HG03442 (cell line): ENCODE measurements at regions not wholly inside any gene's neighbourhood (a gene's known extent, or its start where the extent isn't known, plus 50 kb on each side); places are given as distances from the start of the nearest gene placed in this dataset.

Experiments
- ATAC-seq: cut with Tn5 transposase; IDR thresholded peaks from one replicate; pipeline ENCODE4 v1.9.1; 2021; ENCODE audit warnings: mild to moderate bottlenecking, moderate library complexity; ENCODE audit not compliant: unreplicated experiment

DNA sequence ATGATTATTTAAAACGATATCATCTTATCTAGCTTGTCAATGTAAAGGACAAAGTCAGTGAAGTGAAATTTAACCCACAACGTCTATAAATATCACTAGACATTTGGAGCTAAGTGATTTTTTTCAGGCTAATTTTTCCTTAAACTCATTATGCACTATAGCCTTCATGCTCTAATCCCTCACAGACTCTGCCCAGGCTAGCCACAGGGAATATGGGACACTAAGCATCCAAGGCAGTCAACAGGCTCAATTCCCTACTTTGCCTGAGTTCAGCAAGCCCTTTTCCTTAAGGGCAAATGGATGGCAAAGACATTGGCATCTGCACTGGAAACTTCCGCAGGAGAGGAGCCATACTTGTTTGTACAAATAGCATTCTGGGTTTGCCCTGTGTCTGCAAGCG is 577.0 kb downstream of the LMO4 start:
- ATAC-seq: no peak

- ATAC-seq: no peak
Measured at GRCh38 chr1:87906078-87906477, 577.4 kb downstream of the LMO4 start.

GRCh38 chr1:87913361-87913760 is 584.7 kb downstream of the LMO4 start:
- ATAC-seq: no peak

DNA sequence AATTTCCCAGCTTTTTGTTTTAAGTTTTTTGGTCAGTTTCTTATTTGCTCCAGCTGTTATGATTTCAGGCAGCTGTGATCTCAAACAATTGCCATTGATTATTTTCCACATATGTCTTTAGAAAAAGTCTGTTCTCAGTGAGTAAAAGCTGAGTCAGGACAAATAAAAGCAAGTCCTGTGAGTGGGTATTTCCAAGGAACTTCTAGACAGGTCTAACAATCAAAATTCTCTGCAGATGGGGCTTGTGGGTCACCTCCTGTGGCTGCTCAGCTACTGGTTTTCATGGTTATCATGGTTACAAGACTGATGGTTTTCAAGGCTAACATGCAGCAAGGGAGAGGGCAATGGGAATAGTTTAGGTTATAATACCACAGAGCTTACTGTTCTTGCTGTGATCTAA is 585.7 kb downstream of the LMO4 start:
- ATAC-seq: no peak

- no peak for ATAC-seq
Measured at GRCh38 chr1:87915771-87916170, 587.1 kb downstream of the LMO4 start.

GRCh38 chr1:87916965-87917364 is 588.3 kb downstream of the LMO4 start:
- no peak for ATAC-seq

GRCh38 chr1:87918398-87918797 is 589.7 kb downstream of the LMO4 start:
- no peak for ATAC-seq

GRCh38 chr1:87922885-87923284 is 594.2 kb downstream of the LMO4 start:
- ATAC-seq: no peak

- no peak for ATAC-seq
Measured at GRCh38 chr1:87926131-87926830, 597.6 kb downstream of the LMO4 start.

DNA sequence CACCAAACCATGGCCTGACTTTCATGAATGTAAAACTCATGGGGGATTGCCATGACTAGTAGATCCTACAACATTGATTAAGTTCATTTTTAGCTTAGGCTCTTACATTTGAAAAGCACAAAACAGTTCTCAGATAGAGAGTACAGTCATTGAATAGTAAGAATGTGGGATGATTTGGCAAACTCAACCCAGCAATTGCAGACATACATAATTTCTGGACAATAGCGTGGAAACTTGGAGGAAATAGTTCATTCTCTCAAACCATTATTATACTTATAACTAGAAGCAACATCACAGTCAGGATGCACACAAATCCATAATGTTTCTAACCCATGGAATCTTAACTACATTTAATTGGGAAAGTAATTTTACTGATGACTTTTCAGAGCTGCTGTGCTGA is 598.2 kb downstream of the LMO4 start:
- ATAC-seq: no peak

GRCh38 chr1:87927391-87928280 is 599.0 kb downstream of the LMO4 start:
- no peak for ATAC-seq

GRCh38 chr1:87928623-87929022 is 599.9 kb downstream of the LMO4 start:
- no peak for ATAC-seq

DNA sequence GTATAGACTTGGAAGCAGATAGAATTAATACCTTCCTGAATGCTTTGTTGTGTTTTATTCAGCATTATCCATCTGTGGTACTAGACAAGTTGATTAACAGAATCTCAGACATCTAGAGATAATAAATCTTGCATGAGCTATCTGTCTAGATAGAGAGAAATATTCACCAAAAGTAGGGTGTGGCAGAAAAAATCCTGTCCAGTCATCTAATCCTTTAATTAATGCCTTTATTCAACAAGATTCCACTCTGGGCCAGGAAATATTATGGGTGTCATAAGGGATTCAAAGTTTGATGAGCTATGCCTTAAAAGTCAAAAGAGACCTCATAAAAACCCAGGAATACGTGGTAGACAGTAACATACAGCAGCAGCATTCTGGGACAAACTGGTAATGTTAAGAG is 601.2 kb downstream of the LMO4 start:
- ATAC-seq: no peak

GRCh38 chr1:87930796-87931195 is 602.1 kb downstream of the LMO4 start:
- ATAC-seq: no peak

DNA sequence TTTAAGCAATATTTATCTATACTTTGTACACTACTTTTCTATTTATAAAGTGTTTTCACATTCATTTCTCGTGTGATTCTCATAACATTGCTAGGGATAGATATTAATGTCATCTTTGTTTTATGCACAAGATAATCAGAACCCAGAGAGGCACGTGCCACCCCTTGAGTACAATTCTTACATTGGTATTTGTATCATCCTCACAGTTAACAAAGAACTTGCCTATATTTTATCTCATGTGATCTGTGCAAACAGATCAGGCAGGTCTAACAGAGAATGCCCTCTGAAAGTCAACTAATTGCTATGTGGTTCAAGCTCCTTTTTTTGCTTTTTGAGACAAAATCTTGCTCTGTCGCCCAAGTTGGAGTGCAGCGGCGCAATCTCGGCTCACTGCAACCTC is 604.5 kb downstream of the LMO4 start:
- ATAC-seq: no peak

DNA sequence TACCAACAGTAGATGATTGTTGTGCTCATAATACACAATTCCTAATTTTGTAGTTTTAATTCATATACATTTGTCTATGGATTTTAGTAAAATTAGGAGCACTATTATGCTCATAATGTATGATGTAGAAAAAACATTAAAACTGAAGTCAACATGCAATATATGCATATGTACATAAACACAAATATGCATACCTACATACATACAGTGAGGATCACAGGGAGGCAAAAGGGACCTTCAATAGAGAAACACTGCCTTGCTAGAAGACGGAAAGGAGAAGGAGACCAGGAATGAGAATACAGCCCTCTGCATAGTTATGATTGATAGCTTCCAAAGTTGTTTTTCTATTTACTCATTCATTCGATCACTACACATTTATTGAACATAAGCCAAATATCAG is 606.5 kb downstream of the LMO4 start:
- ATAC-seq: no peak

- ATAC-seq: no peak
Measured at GRCh38 chr1:87937831-87938395, 609.2 kb downstream of the LMO4 start.

DNA sequence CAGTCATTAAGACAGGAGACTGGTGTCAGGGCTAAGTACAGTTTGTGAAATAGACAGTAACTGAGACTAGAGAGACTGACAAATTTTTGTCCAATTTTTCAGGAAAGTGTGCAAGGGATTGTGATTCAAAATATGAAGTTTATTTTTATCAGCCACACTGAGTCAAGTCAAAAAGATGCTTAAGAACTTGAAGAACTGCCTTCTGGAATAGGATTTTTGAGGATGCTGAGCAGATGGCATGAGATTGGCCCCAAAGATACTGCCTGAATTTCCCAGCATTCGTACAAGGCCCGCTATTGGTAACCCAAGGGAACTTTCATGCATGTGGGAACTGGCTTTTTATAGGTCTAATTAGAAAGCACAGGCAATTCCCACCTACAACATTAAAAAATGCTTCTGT is 610.0 kb downstream of the LMO4 start:
- ATAC-seq: no peak

- ATAC-seq: no peak
Measured at GRCh38 chr1:87939444-87939843, 610.8 kb downstream of the LMO4 start.

DNA sequence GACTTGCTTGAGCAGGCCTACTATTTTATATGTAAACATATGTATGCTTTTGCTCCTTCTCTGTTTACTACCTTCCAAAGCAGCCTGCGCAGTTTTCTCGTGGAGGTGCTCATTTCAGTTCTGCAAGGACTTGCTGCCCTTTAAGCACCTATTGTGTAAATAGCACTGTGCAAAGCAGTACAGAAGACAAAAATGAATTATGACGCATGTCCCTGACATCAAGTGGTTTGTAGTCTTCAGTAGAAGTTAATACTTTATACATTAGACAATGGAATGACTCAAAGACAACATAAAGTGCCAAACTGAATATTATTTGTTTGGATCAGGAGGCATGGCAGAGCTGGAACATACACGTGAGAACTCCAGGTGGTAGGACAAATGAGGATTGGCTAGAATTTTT is 611.7 kb downstream of the LMO4 start:
- no peak for ATAC-seq

- ATAC-seq: no peak
Measured at GRCh38 chr1:87941337-87941946, 612.8 kb downstream of the LMO4 start.

DNA sequence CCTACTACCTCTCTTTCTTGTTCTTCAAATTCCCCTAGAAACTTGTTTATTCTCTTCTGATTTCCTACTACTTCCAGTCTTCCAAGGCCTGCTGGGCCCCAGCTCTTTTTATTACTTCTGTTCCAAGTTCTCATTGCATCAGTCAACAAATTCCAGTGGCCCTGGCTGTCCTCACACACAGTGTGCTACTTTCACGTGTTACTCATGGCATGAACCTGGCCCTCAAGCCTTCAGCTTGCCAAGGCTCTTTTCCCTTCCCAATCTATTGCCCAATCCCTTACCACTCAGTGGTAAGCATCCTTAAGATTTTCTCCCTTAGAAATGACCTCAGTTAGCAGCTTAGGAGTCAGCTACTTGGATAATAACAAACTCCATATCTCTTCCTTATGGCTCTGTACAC is 613.5 kb downstream of the LMO4 start:
- ATAC-seq: no peak
